ENCODE measurements at regions not wholly inside any gene's neighbourhood (a gene's known extent, or its start where the extent isn't known, plus 50 kb on each side); places are given as distances from the start of the nearest gene placed in this dataset.

DNA sequence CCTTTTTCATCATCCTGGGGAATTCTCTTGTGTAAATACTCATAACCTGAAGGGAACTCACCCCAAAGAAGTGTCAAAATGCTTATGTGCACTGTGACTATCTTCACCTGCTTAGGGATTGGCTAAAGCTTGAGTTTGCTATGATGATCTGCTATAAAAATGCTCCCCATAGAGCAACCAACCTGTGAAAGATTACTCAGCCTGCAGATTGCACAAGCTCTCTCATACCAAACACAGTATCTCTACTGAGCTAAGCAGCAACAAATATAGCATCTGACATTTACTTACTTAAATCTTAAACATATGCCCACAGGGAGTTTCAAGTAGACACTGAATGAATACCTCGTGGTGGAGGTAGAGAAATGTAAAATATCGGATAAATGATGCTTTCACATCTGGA is 725.8 kb downstream of the MRPL39 start:
- intact Hi-C loops (cut with micrococcal nuclease), result no loop called here
- H3K4me3 ChIP-seq (ENCODE audit: low read length in 2 of 2), result no peak overlapping the region
- ChIA-PET POLR2A (ENCODE audit: partially characterized antibody) (no interaction called here), CTCF (ENCODE audit: partially characterized antibody) (no interaction called here)
- no peaks in the 10 kb centered on the region for H3K4me1 ChIP-seq (ENCODE audit: insufficient read depth, low read length)
- H3K4me3 Mint-ChIP-seq, result no peak overlapping the region
- no peak for DNase-seq
- no peaks in the 10 kb centered on the region for H3K27me3 ChIP-seq (ENCODE audit: insufficient read depth, low read length)
- H3K27me3 Mint-ChIP-seq, result no peaks in the 10 kb centered on the region
- H3K9me3 ChIP-seq (ENCODE audit: control insufficient read depth in 1 of 2, low read length in 2 of 2), result no peaks in the 10 kb centered on the region
- H3K36me3 ChIP-seq (ENCODE audit: insufficient read depth, low read length), result no peaks in the 10 kb centered on the region
- H3K4me1 Mint-ChIP-seq, result no peaks in the 10 kb centered on the region
- no peaks in the 10 kb centered on the region for H3K36me3 Mint-ChIP-seq
- H3K27ac ChIP-seq (ENCODE audit: low read depth, low read length), result no peak overlapping the region
- H3K27ac Mint-ChIP-seq, result no peak overlapping the region
- peaks cover 0 to 11% (median under 1%) of the 10 kb centered on the region in 8 donors for H3K9me3 Mint-ChIP-seq

GRCh38 chr21:24870633-24871032 is 736.6 kb downstream of the MRPL39 start:
- intact Hi-C loops (cut with micrococcal nuclease), result no loop called here
- DNase-seq, result no peak
- Histone ChIP-seq H3K27ac (ENCODE audit: low read depth, low read length) (no peak overlapping the region), H3K4me1 (ENCODE audit: insufficient read depth, low read length) (no peaks in the 10 kb centered on the region), H3K4me3 (ENCODE audit: low read length in 2 of 2) (no peak overlapping the region), H3K36me3 (ENCODE audit: insufficient read depth, low read length) (no peaks in the 10 kb centered on the region), H3K27me3 (ENCODE audit: insufficient read depth, low read length) (no peaks in the 10 kb centered on the region), H3K9me3 (ENCODE audit: control insufficient read depth in 1 of 2, low read length in 2 of 2) (no peaks in the 10 kb centered on the region)
- no peaks in the 10 kb centered on the region for H3K4me1 Mint-ChIP-seq
- ChIA-PET CTCF (ENCODE audit: partially characterized antibody) (no interaction called here), POLR2A (ENCODE audit: partially characterized antibody) (no interaction called here)
- H3K27me3 Mint-ChIP-seq, result no peaks in the 10 kb centered on the region
- no peaks in the 10 kb centered on the region for H3K36me3 Mint-ChIP-seq
- H3K9me3 Mint-ChIP-seq, result peaks cover 0 to 20% (median 1%) of the 10 kb centered on the region in 8 donors
- no peak overlapping the region for H3K4me3 Mint-ChIP-seq
- no peak overlapping the region for H3K27ac Mint-ChIP-seq

GRCh38 chr21:24869862-24870261 is 737.4 kb downstream of the MRPL39 start:
- intact Hi-C loops (cut with micrococcal nuclease), result no loop called here
- Mint-ChIP-seq H3K4me3 (no peak overlapping the region), H3K4me1 (no peaks in the 10 kb centered on the region), H3K9me3 (peaks cover 0 to 24% (median 1%) of the 10 kb centered on the region in 8 donors), H3K27me3 (no peaks in the 10 kb centered on the region), H3K27ac (no peak overlapping the region), H3K36me3 (no peaks in the 10 kb centered on the region)
- Histone ChIP-seq H3K9me3 (ENCODE audit: control insufficient read depth in 1 of 2, low read length in 2 of 2) (no peaks in the 10 kb centered on the region), H3K27me3 (ENCODE audit: insufficient read depth, low read length) (no peaks in the 10 kb centered on the region), H3K4me3 (ENCODE audit: low read length in 2 of 2) (no peak overlapping the region), H3K27ac (ENCODE audit: low read depth, low read length) (no peak overlapping the region), H3K4me1 (ENCODE audit: insufficient read depth, low read length) (no peaks in the 10 kb centered on the region), H3K36me3 (ENCODE audit: insufficient read depth, low read length) (no peaks in the 10 kb centered on the region)
- POLR2A ChIA-PET (ENCODE audit: partially characterized antibody), result no interaction called here
- CTCF ChIA-PET (ENCODE audit: partially characterized antibody), result no interaction called here
- DNase-seq, result no peak

DNA sequence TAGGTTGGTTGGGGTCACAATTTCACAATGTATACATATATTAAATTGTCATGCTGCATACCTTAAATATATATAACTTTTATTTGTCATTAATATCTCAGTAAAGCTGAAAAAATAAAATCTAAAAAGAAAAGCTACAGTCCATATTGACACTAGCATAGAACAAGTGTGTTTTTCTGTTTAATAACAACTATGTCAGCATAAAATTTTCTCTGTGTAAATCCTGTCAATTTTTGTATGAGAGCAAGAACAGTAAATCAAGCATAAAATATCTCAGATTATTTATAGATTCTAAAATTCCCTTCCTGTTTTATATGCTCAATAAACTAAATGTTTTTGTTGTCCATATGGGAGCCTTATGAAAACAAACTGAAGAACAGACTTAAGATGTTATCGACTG is 739.2 kb downstream of the MRPL39 start:
- no peak for DNase-seq
- Mint-ChIP-seq H3K27ac (no peak overlapping the region), H3K36me3 (no peaks in the 10 kb centered on the region), H3K27me3 (no peaks in the 10 kb centered on the region), H3K4me1 (no peaks in the 10 kb centered on the region), H3K9me3 (peaks cover 0 to 17% (median 1%) of the 10 kb centered on the region in 8 donors), H3K4me3 (no peak overlapping the region)
- H3K27ac ChIP-seq (ENCODE audit: low read depth, low read length), result no peak overlapping the region
- intact Hi-C loops (cut with micrococcal nuclease), result no loop called here
- ChIA-PET POLR2A (ENCODE audit: partially characterized antibody) (no interaction called here), CTCF (ENCODE audit: partially characterized antibody) (no interaction called here)
- H3K36me3 ChIP-seq (ENCODE audit: insufficient read depth, low read length), result no peaks in the 10 kb centered on the region
- H3K27me3 ChIP-seq (ENCODE audit: insufficient read depth, low read length), result no peaks in the 10 kb centered on the region
- H3K4me3 ChIP-seq (ENCODE audit: low read length in 2 of 2), result no peak overlapping the region
- no peaks in the 10 kb centered on the region for H3K4me1 ChIP-seq (ENCODE audit: insufficient read depth, low read length)
- no peaks in the 10 kb centered on the region for H3K9me3 ChIP-seq (ENCODE audit: control insufficient read depth in 1 of 2, low read length in 2 of 2)

DNA sequence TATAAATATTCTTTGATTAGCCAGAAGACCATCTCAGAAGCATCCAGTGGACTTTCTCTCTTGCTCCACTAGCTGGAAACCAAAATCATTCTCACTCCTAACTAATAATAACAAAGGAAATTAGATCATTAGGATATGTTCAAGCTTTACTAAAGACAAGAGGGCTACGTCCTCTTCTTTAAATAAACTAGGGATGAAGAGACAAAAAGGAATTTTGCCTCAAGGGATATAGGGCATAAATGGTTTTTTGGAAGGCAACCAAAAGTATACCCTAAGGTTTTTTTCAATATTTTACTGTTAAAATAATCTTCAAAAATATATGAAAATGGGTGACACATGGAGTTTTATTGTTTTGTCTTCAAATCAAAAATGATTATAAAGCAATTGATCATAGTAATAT is 745.8 kb downstream of the MRPL39 start:
- Histone ChIP-seq H3K9me3 (ENCODE audit: control insufficient read depth in 1 of 2, low read length in 2 of 2) (no peaks in the 10 kb centered on the region), H3K27ac (ENCODE audit: low read depth, low read length) (no peak overlapping the region), H3K36me3 (ENCODE audit: insufficient read depth, low read length) (no peaks in the 10 kb centered on the region), H3K4me3 (ENCODE audit: low read length in 2 of 2) (no peak overlapping the region), H3K4me1 (ENCODE audit: insufficient read depth, low read length) (no peaks in the 10 kb centered on the region), H3K27me3 (ENCODE audit: insufficient read depth, low read length) (no peaks in the 10 kb centered on the region)
- intact Hi-C loops (cut with micrococcal nuclease), result no loop called here
- CTCF ChIA-PET (ENCODE audit: partially characterized antibody), result no interaction called here
- Mint-ChIP-seq H3K36me3 (no peaks in the 10 kb centered on the region), H3K4me1 (no peaks in the 10 kb centered on the region), H3K9me3 (peaks cover 0 to 4% (median 0%) of the 10 kb centered on the region in 8 donors), H3K27ac (no peak overlapping the region), H3K4me3 (no peak overlapping the region), H3K27me3 (no peaks in the 10 kb centered on the region)
- POLR2A ChIA-PET (ENCODE audit: partially characterized antibody), result no interaction called here
- no peak for DNase-seq

GRCh38 chr21:24856326-24856725 is 751.0 kb downstream of the MRPL39 start:
- H3K4me1 Mint-ChIP-seq, result no peaks in the 10 kb centered on the region
- no peaks in the 10 kb centered on the region for H3K36me3 Mint-ChIP-seq
- Histone ChIP-seq H3K4me1 (ENCODE audit: insufficient read depth, low read length) (no peaks in the 10 kb centered on the region), H3K27ac (ENCODE audit: low read depth, low read length) (no peak overlapping the region), H3K9me3 (ENCODE audit: control insufficient read depth in 1 of 2, low read length in 2 of 2) (no peaks in the 10 kb centered on the region), H3K36me3 (ENCODE audit: insufficient read depth, low read length) (no peaks in the 10 kb centered on the region), H3K4me3 (ENCODE audit: low read length in 2 of 2) (no peak overlapping the region), H3K27me3 (ENCODE audit: insufficient read depth, low read length) (no peaks in the 10 kb centered on the region)
- no peaks in the 10 kb centered on the region for H3K27me3 Mint-ChIP-seq
- DNase-seq, result no peak
- H3K27ac Mint-ChIP-seq, result no peak overlapping the region
- ChIA-PET CTCF (ENCODE audit: partially characterized antibody) (no interaction called here), POLR2A (ENCODE audit: partially characterized antibody) (no interaction called here)
- no peak overlapping the region for H3K4me3 Mint-ChIP-seq
- peaks cover 0 to 4% (median under 1%) of the 10 kb centered on the region in 8 donors for H3K9me3 Mint-ChIP-seq
- intact Hi-C loops (cut with micrococcal nuclease), result no loop called here

DNA sequence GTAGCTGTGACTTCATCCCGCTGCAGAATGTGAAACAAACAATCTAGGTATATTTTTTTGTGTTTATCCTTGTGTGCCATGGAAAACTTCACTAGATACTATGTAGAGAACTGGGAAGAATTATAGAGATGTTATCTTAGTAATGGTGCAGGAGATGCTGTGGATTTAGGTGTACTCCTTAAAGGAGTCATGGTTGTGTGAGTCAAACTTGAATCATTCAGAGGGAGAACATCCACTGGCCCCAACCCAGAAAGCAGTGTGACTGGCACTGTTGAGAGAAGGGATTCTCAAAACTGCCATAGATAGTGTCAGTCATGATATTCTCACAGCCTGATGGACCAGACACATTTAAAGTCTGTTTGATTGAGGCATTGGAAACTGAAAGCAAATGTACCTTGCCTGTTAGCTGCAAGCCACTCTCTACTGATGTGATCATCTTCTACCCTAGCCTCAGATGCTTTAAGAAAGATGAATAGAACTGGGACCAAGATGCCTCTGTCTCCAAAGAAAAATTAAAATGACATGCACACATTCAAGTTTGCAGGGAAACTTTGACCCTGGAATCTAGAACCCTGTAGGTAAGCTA is 754.6 kb downstream of the MRPL39 start:
- Mint-ChIP-seq H3K27ac (no peak overlapping the region), H3K4me3 (no peak overlapping the region), H3K27me3 (peaks cover 0 to 2% of the 10 kb centered on the region in 2 donors), H3K36me3 (no peaks in the 10 kb centered on the region), H3K9me3 (peaks cover 0 to 9% (median 3%) of the 10 kb centered on the region in 8 donors), H3K4me1 (no peaks in the 10 kb centered on the region)
- intact Hi-C loops (cut with micrococcal nuclease), result no loop called here
- no peak for DNase-seq
- CTCF ChIA-PET (ENCODE audit: partially characterized antibody), result no interaction called here
- Histone ChIP-seq H3K4me1 (ENCODE audit: insufficient read depth, low read length) (no peaks in the 10 kb centered on the region), H3K27ac (ENCODE audit: low read depth, low read length) (no peak overlapping the region), H3K27me3 (ENCODE audit: insufficient read depth, low read length) (no peaks in the 10 kb centered on the region), H3K4me3 (ENCODE audit: low read length in 2 of 2) (no peak overlapping the region), H3K9me3 (ENCODE audit: control insufficient read depth in 1 of 2, low read length in 2 of 2) (no peaks in the 10 kb centered on the region), H3K36me3 (ENCODE audit: insufficient read depth, low read length) (no peaks in the 10 kb centered on the region)
- POLR2A ChIA-PET (ENCODE audit: partially characterized antibody), result no interaction called here

DNA sequence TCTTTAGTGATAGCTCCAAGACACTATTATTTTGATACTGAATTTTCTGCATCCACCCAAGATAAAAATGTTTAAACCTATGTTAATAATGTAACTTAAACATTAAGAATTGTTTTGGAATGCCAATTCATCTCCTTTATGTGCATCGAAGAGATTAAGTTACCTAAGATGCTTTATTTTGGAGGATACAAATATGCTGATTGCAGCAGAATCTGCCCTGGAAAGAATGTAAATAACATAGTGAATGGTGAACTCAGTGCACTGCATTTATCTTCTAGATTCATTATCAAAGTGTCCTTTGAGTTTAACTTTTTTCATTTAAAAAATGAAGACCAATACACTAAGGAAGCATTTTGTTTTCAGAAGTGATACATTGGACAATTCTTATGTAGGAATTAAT is 757.2 kb downstream of the MRPL39 start:
- Mint-ChIP-seq H3K36me3 (no peaks in the 10 kb centered on the region), H3K4me1 (no peaks in the 10 kb centered on the region), H3K27ac (no peak overlapping the region), H3K9me3 (peaks cover 0 to 9% (median 2%) of the 10 kb centered on the region in 8 donors), H3K4me3 (no peak overlapping the region), H3K27me3 (peaks cover 0 to 2% of the 10 kb centered on the region in 2 donors)
- Histone ChIP-seq H3K27me3 (ENCODE audit: insufficient read depth, low read length) (no peaks in the 10 kb centered on the region), H3K27ac (ENCODE audit: low read depth, low read length) (no peak overlapping the region), H3K36me3 (ENCODE audit: insufficient read depth, low read length) (no peaks in the 10 kb centered on the region), H3K9me3 (ENCODE audit: control insufficient read depth in 1 of 2, low read length in 2 of 2) (no peaks in the 10 kb centered on the region), H3K4me3 (ENCODE audit: low read length in 2 of 2) (no peak overlapping the region), H3K4me1 (ENCODE audit: insufficient read depth, low read length) (no peaks in the 10 kb centered on the region)
- POLR2A ChIA-PET (ENCODE audit: partially characterized antibody), result no interaction called here
- no peak for DNase-seq
- intact Hi-C loops (cut with micrococcal nuclease), result no loop called here
- CTCF ChIA-PET (ENCODE audit: partially characterized antibody), result no interaction called here

All from CD4-positive, alpha-beta memory T cell (primary cell).